ENCODE measurements at regions not wholly inside any gene's neighbourhood (a gene's known extent, or its start where the extent isn't known, plus 50 kb on each side); places are given as distances from the start of the nearest gene placed in this dataset.
"Not testable (repeated sequence)": the region's sequence is repeated elsewhere in the genome, so short reads cannot be mapped to it uniquely, and the experiment has no call there.

- TF ChIP-seq POLR2A (IDR thresholded peaks at IDR 0.05; ENCODE audit: extremely low read depth, insufficient read length); CTCF (IDR thresholded peaks at IDR 0.05; ENCODE audit: low read depth, low read length); MAX (IDR thresholded peaks at IDR 0.05; ENCODE audit: low read depth, low read length): not testable (repeated sequence)
Observed at GRCh38 chr10:46774945-46775667, 136.1 kb upstream of the PTPN20 start.
